ENCODE measurements at regions not wholly inside any gene's neighbourhood (a gene's known extent, or its start where the extent isn't known, plus 50 kb on each side); places are given as distances from the start of the nearest gene placed in this dataset.

DNA sequence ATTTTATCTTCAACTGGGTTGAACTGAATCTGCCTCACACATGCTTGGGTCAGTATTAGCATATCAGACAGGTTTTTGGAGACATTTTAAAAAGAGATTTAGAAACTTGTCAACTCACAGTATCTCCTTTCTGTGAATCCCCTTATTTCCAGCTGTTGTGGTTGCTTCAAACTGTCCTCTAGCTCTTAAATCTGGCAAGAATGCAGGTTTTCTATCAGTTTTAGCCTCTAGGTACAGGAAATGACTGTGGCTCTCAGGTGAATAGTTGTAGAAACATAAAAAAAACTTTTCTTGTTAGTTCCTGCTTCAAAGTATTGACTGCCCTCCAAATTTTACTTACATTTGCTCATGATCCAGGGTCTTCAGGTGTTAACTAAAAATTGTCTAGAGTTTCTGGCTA is 495.7 kb upstream of the TMPRSS15 start:
- Histone ChIP-seq H3K27me3 (no peaks in the 10 kb centered on the region), H3K4me1 (peaks cover 0 to 3% (median under 1%) of the 10 kb centered on the region in 4 donors), H3K27ac (no peak overlapping the region), H3K4me3 (no peak overlapping the region), H3K9me3 (no peaks in the 10 kb centered on the region), H3K36me3 (no peaks in the 10 kb centered on the region)
- TF ChIP-seq POLR2A (IDR thresholded peaks at IDR 0.05) = no peak
- no peak for TF ChIP-seq EP300 (IDR thresholded peaks at IDR 0.05)
- no peak for TF ChIP-seq POLR2AphosphoS5 (IDR thresholded peaks at IDR 0.05)
- TF ChIP-seq, protein P1, sequence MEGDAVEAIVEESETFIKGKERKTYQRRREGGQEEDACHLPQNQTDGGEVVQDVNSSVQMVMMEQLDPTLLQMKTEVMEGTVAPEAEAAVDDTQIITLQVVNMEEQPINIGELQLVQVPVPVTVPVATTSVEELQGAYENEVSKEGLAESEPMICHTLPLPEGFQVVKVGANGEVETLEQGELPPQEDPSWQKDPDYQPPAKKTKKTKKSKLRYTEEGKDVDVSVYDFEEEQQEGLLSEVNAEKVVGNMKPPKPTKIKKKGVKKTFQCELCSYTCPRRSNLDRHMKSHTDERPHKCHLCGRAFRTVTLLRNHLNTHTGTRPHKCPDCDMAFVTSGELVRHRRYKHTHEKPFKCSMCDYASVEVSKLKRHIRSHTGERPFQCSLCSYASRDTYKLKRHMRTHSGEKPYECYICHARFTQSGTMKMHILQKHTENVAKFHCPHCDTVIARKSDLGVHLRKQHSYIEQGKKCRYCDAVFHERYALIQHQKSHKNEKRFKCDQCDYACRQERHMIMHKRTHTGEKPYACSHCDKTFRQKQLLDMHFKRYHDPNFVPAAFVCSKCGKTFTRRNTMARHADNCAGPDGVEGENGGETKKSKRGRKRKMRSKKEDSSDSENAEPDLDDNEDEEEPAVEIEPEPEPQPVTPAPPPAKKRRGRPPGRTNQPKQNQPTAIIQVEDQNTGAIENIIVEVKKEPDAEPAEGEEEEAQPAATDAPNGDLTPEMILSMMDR (IDR thresholded peaks at IDR 0.05) = no peak
- no peak for DNase-seq
- intact Hi-C loops (cut with DNase I) = no loop called here

DNA sequence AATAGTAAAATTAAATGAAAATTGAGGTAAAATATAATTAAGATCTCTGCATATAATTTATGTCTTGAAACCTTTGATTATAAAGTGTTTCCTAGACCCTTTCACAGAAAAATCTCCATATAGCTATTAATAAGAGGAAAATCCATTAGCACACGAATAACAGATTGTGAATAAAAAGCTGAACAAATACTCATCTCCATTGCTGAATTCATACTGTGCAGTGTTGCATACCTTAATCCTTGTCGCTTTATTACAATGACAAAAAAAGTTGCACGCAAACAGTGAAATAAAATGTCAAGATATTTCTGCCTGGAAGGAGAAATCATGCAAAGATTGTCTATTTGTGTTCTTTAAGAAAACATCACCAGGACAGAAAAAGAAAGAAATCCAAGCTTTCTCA is 499.1 kb upstream of the TMPRSS15 start:
- WGBS, 2 donors = 87 to 91% methylated on average over 3 of the region's 3 CpGs
- H3K9me3 ChIP-seq = no peaks in the 10 kb centered on the region

DNA sequence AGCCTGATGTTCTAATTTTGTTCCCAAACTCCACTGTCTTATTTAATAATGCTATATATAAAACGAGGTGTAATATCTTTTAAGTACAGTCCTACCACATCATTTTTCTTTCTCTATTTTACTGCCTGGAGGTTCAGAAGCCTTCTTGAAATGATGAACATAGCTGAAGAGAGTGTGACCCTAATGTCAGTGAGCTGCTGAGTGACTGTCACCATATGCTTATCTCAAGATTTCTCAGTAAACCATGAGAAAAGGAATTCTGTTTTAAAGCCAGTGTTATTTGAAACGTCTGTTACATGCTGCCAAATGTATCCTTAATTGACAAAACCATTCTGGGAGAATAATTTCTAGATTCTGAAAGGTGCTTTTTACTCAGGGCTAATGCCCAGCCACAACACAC is 503.5 kb upstream of the TMPRSS15 start:
- no peak for TF ChIP-seq POLR2A (IDR thresholded peaks at IDR 0.05)
- no peak for TF ChIP-seq EP300 (IDR thresholded peaks at IDR 0.05)
- TF ChIP-seq POLR2AphosphoS5 (IDR thresholded peaks at IDR 0.05) = no peak
- TF ChIP-seq, protein P1 (IDR thresholded peaks at IDR 0.05) = no peak
- WGBS, 2 donors = 59 to 62% methylated on average over 2 of the region's 2 CpGs
- intact Hi-C loops (cut with DNase I) = no loop called here

More for the DNA sequence above, 499.1 kb upstream of the TMPRSS15 start:
- Histone ChIP-seq H3K27ac (no peak overlapping the region), H3K4me1 (peaks cover 0 to 5% (median 2%) of the 10 kb centered on the region in 4 donors), H3K27me3 (no peaks in the 10 kb centered on the region), H3K4me3 (no peak overlapping the region), H3K36me3 (no peaks in the 10 kb centered on the region)
- TF ChIP-seq, protein P1 (IDR thresholded peaks at IDR 0.05) = no peak
- TF ChIP-seq POLR2A (IDR thresholded peaks at IDR 0.05) = no peak
- TF ChIP-seq EP300 (IDR thresholded peaks at IDR 0.05) = no peak
- no peak for TF ChIP-seq POLR2AphosphoS5 (IDR thresholded peaks at IDR 0.05)
- no peak for DNase-seq
- intact Hi-C loops (cut with DNase I) = no loop called here

DNA sequence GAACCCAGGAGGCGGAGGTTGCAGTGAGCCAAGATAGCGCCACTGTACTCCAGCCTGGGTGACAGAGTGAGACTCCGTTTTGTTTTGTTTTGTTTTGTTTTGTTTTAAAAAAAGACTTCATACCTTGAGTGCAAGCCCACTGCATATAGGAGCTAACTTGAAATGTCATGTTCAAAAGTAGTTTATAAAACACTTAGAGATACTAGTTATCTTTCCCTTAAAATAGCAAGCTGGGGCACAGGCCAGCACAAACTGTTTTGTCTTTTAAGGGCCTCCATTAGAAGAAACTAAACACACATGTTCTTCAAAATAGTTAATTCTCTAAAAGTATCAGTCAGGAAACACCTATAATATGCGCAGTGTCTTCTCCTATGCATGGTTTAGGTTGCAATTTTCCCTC is 505.1 kb upstream of the TMPRSS15 start:
- Histone ChIP-seq H3K4me1 (peaks cover 0 to 5% (median 2%) of the 10 kb centered on the region in 4 donors), H3K36me3 (no peaks in the 10 kb centered on the region), H3K4me3 (no peak overlapping the region), H3K9me3 (no peaks in the 10 kb centered on the region), H3K27me3 (no peaks in the 10 kb centered on the region), H3K27ac (no peak overlapping the region)
- no peak for TF ChIP-seq EP300 (IDR thresholded peaks at IDR 0.05)
- no peak for TF ChIP-seq POLR2AphosphoS5 (IDR thresholded peaks at IDR 0.05)
- TF ChIP-seq POLR2A (IDR thresholded peaks at IDR 0.05) = no peak
- TF ChIP-seq, protein P1 (IDR thresholded peaks at IDR 0.05) = no peak
- 91 to 93% methylated on average over 4 of the region's 4 CpGs for WGBS, 2 donors
- intact Hi-C loops (cut with DNase I) = no loop called here
- no peak for DNase-seq

More for the DNA sequence above, 503.5 kb upstream of the TMPRSS15 start:
- Histone ChIP-seq H3K9me3 (no peaks in the 10 kb centered on the region), H3K36me3 (no peaks in the 10 kb centered on the region), H3K27ac (no peak overlapping the region), H3K4me3 (no peak overlapping the region), H3K4me1 (peaks cover 0 to 5% (median 2%) of the 10 kb centered on the region in 4 donors), H3K27me3 (no peaks in the 10 kb centered on the region)
- no peak for DNase-seq

- TF ChIP-seq EP300 (IDR thresholded peaks at IDR 0.05) = no peak
- TF ChIP-seq, protein P1 (IDR thresholded peaks at IDR 0.05) = no peak
- no peak for TF ChIP-seq POLR2A (IDR thresholded peaks at IDR 0.05)
- no peak for TF ChIP-seq POLR2AphosphoS5 (IDR thresholded peaks at IDR 0.05)
- Histone ChIP-seq H3K4me1 (no peaks in the 10 kb centered on the region), H3K27ac (no peak overlapping the region), H3K27me3 (no peaks in the 10 kb centered on the region), H3K36me3 (no peaks in the 10 kb centered on the region), H3K4me3 (no peak overlapping the region), H3K9me3 (no peaks in the 10 kb centered on the region)
- no peak for DNase-seq
- intact Hi-C loops (cut with DNase I) = no loop called here
- WGBS, 2 donors = 91 to 93% methylated on average over 4 of the region's 4 CpGs
Measured at GRCh38 chr21:18913914-18914313, 510.3 kb upstream of the TMPRSS15 start.
